WERI-Rb-1 (cell line): ENCODE measurements at regions not wholly inside any gene's neighbourhood (a gene's known extent, or its start where the extent isn't known, plus 50 kb on each side); places are given as distances from the start of the nearest gene placed in this dataset.

Source experiments
- DNase-seq: peaks from one replicate; pipeline ENCODE4 v3.0.0-alpha.2; 2020
- H3K27ac ChIP-seq: fragments of 250-450 bp; sonication (Bioruptor Pico); 2 replicates; pipeline ENCODE4 v1.5.1; 2020; ENCODE audit warnings: mild to moderate bottlenecking, moderate library complexity
- H3K27me3 ChIP-seq: fragments of 250-450 bp; sonication (Bioruptor Pico); 2 replicates; pipeline ENCODE4 v1.5.1; 2021; ENCODE audit warnings: mild to moderate bottlenecking, low read depth, moderate library complexity; ENCODE audit not compliant: insufficient read depth, severe bottlenecking
- H3K36me3 ChIP-seq: fragments of 250-450 bp; sonication (Bioruptor Pico); 2 replicates; pipeline ENCODE4 v1.5.1; 2020; ENCODE audit warnings: mild to moderate bottlenecking, moderate library complexity
- H3K4me3 ChIP-seq: 2 replicates; pipeline ENCODE4 v1.5.1; 2011; ENCODE audit warnings: low read depth, mild to moderate bottlenecking, control low read depth, low read length
- H3K9me3 ChIP-seq: fragments of 250-450 bp; sonication (Bioruptor Pico); 2 replicates; pipeline ENCODE4 v1.5.1; 2021; ENCODE audit warnings: mild to moderate bottlenecking, moderate library complexity; ENCODE audit not compliant: severe bottlenecking
- TF ChIP-seq, protein P1 (sequence below): IDR thresholded peaks from 2 replicates; pipeline ENCODE4 v1.5.1; 2011; ENCODE audit warnings: low read depth, mild to moderate bottlenecking, control low read depth, inconsistent platforms, low read length

DNA sequence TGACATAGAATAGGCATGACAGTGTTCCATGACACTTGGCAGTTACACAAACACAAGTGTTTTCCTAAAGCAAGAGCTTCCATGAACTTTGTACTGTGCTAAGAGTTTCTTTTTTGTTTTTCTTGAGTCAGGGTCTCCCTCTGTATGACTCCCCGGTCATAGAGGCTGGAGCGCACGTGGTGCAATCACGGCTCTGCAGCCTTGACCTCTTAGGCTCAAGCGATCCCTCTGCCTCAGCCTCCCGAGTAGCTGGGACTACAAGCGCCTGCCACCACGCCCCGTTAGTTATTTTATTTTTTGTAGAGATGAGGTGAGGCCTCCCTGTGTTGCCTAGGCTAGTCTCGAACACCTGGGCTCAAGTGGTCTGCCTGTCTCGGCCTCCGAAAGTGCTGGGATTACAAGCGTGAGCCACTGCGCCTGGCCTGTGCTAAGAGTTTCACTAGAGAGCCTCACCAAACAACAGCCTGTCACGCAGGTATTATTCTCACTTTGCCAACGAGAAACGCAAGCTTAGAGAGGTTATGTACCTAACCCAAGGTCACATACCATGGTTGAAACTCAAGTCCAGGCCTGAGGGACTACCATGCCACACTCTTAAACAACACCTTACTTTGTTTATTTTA lies 355.9 kb downstream of the KLF12 start:
- TF ChIP-seq, protein P1, sequence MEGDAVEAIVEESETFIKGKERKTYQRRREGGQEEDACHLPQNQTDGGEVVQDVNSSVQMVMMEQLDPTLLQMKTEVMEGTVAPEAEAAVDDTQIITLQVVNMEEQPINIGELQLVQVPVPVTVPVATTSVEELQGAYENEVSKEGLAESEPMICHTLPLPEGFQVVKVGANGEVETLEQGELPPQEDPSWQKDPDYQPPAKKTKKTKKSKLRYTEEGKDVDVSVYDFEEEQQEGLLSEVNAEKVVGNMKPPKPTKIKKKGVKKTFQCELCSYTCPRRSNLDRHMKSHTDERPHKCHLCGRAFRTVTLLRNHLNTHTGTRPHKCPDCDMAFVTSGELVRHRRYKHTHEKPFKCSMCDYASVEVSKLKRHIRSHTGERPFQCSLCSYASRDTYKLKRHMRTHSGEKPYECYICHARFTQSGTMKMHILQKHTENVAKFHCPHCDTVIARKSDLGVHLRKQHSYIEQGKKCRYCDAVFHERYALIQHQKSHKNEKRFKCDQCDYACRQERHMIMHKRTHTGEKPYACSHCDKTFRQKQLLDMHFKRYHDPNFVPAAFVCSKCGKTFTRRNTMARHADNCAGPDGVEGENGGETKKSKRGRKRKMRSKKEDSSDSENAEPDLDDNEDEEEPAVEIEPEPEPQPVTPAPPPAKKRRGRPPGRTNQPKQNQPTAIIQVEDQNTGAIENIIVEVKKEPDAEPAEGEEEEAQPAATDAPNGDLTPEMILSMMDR, result no peak
- Histone ChIP-seq H3K27me3 (no peaks in the 10 kb centered on the region), H3K4me3 (no peak overlapping the region), H3K27ac (no peak overlapping the region), H3K9me3 (no peaks in the 10 kb centered on the region), H3K36me3 (no peaks in the 10 kb centered on the region)
- DNase-seq, result no peak

DNA sequence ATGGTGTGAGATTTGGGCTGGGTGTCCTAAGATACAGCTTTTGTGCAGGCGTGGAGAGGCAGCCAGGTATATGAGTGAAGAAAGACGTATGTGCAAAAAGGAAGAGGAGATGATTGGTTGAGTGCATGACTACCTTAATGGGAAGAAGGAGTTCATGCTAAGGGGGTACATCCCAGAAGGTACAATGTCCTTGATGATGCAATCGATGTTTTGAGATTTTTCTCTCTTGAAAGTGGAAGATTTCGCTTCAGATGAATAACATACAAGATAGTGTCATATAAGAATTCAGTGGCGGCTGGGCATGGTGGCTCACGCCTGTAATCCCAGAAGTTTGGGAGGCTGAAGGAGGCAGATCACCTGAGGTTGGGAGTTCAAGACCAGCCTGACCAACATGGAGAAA lies 357.1 kb downstream of the KLF12 start:
- Histone ChIP-seq H3K27me3 (no peaks in the 10 kb centered on the region), H3K27ac (no peak overlapping the region), H3K9me3 (no peaks in the 10 kb centered on the region), H3K4me3 (no peak overlapping the region), H3K36me3 (no peaks in the 10 kb centered on the region)
- TF ChIP-seq, protein P1, result no peak
- no peak for DNase-seq

DNA sequence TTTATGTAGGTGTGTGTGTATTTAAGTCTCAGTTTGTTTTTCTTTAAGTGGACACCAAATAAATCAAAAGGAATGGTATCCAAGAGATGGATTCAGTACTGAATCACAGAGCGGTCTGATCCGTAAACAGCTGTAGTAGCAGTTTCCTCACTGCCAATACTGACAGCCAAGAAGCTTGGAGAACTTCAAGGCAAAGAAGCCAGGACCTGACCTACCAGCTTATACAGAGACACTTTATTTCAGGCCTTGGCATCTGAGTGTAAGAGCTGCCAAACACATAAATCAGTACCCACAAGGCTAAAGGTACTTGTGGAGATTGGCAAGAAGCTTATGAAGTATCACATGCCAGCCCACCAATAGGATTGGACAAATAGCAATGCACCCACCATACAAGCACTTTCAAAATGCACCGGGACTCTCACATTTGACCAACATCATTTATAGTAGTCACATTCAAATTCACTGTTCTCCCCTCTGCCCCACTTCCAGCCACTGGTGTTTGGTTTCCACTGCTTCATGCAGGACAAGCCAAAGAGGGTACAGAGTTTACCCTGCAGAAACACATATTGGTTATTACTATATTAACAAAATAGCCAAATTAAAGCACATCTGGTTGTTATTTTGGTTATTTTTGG lies 357.9 kb downstream of the KLF12 start:
- H3K9me3 ChIP-seq, result no peaks in the 10 kb centered on the region
- TF ChIP-seq, protein P1, result no peak
- no peak overlapping the region for H3K27ac ChIP-seq
- no peaks in the 10 kb centered on the region for H3K27me3 ChIP-seq
- H3K36me3 ChIP-seq, result no peaks in the 10 kb centered on the region
- H3K4me3 ChIP-seq, result no peak overlapping the region
- DNase-seq, result no peak

DNA sequence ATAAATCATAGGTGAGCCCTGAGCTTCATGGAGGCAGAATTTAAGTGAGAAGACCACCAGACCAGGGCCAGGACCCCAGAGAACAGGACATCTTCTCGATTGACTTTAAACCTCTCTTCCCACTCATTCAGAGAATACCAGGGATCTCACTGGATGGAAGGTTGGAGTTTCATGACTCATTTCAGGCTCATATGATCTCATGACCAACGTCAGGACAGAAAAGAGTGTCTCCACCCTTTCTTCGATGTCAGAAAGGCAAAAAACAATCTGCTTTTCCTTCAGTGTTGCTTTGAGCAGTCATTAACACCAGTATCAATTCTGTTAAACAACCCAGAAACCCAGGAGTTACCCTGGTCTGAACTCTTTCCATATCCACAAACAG lies 361.0 kb downstream of the KLF12 start:
- Histone ChIP-seq H3K27ac (no peak overlapping the region), H3K27me3 (no peaks in the 10 kb centered on the region), H3K9me3 (no peaks in the 10 kb centered on the region), H3K36me3 (no peaks in the 10 kb centered on the region), H3K4me3 (no peak overlapping the region)
- no peak for DNase-seq
- TF ChIP-seq, protein P1, result no peak

DNA sequence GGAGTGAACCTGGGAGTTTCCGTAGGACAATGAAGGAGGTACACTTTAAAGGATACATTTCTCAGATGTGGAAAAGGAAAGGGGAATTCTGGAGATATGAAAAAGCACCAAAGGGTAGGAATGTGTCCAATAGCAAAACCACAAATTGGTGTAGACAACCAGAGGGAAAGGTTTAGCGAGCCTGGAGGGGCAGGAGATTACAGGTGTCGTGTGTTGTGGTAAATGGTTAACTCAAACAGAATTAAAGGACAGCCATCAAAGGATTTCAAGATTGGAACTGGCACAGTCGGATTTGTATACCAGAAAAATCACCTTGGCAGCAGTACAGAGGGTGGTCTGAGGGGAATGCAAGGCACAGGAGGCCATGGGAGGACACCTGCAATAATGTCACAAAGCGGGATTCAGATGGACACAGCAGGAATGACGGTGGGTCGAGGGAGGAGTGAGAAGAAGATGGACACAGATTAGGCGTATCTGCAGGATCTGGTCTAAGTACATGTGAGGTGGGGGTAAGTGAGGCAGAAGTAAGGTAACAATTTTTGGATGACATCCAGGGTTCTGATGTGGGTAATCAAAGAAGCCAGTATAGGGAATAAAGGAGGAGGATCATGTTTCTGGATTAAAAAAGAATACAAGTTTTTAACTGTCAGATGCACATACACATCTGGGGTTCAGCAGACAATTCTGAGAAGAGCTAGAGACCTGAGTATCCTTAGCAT lies 361.6 kb downstream of the KLF12 start:
- no peak for DNase-seq
- H3K9me3 ChIP-seq, result no peaks in the 10 kb centered on the region
- no peaks in the 10 kb centered on the region for H3K27me3 ChIP-seq
- H3K36me3 ChIP-seq, result no peaks in the 10 kb centered on the region
- no peak overlapping the region for H3K27ac ChIP-seq
- TF ChIP-seq, protein P1, result no peak
- no peak overlapping the region for H3K4me3 ChIP-seq
